Stimulated activated naive B cell treated with anti-CD40 and anti-IgM and Interleukin-4, amounts not matched to agents 10 μg/mL and 1 μg/mL and 100 μg/mL, for 72 hours (primary cell): ENCODE measurements at regions not wholly inside any gene's neighbourhood (a gene's known extent, or its start where the extent isn't known, plus 50 kb on each side); places are given as distances from the start of the nearest gene placed in this dataset.

Experiments used
- ATAC-seq, 2 donors: fragments of 150-1000 bp; cut with Tn5 transposase; replicated peaks; 2 replicates each; pipeline ENCODE4 v1.10.0; 2021; ENCODE audit warnings: moderate library complexity in 1 of 2
- DNase-seq: peaks from one replicate; pipeline ENCODE4 v3.0.0; 2021
- H3K27ac Mint-ChIP-seq: one replicate; pipeline ENCODE4 v1.8.0; 2022; ENCODE audit warnings: mild to moderate bottlenecking, mixed read lengths
- H3K27me3 Mint-ChIP-seq, 2 donors: one replicate each; pipeline ENCODE4 v1.8.0; 2022; ENCODE audit warnings: mixed read lengths in 2 of 2
- H3K36me3 Mint-ChIP-seq, 2 donors: one replicate each; pipeline ENCODE4 v1.8.0; 2022; ENCODE audit warnings: mixed read lengths in 2 of 2, mild to moderate bottlenecking in 1 of 2
- H3K4me1 Mint-ChIP-seq, 2 donors: one replicate each; pipeline ENCODE4 v1.8.0; 2022; ENCODE audit warnings: mixed read lengths in 2 of 2, mild to moderate bottlenecking in 1 of 2
- H3K4me3 Mint-ChIP-seq, 2 donors: one replicate each; pipeline ENCODE4 v1.8.0; 2022; ENCODE audit warnings: mild to moderate bottlenecking in 2 of 2, mixed read lengths in 2 of 2, moderate library complexity in 1 of 2
- H3K9me3 Mint-ChIP-seq, 2 donors: one replicate each; pipeline ENCODE4 v1.8.0; 2022; ENCODE audit warnings: mixed read lengths in 2 of 2, mild to moderate bottlenecking in 1 of 2

- Mint-ChIP-seq H3K27me3 (peaks cover 20 to 27% of the 10 kb centered on the region in 2 donors), H3K4me1 (no peaks in the 10 kb centered on the region), H3K4me3 (no peak overlapping the region), H3K36me3 (no peaks in the 10 kb centered on the region), H3K9me3 (peaks cover 0 to 3% of the 10 kb centered on the region in 2 donors), H3K27ac (no peak overlapping the region)
- DNase-seq (no peak), ATAC-seq (no peak)
Measured at GRCh38 chr13:29684441-29684840, 89.0 kb upstream of the SLC7A1 start.

GRCh38 chr13:29683041-29683440 lies 87.6 kb upstream of the SLC7A1 start:
- no peak overlapping the region for H3K27ac Mint-ChIP-seq
- DNase-seq (no peak), ATAC-seq (no peak)
- no peaks in the 10 kb centered on the region for H3K36me3 Mint-ChIP-seq
- H3K27me3 Mint-ChIP-seq = peaks cover 19 to 23% of the 10 kb centered on the region in 2 donors
- H3K9me3 Mint-ChIP-seq = peaks cover 0 to 3% of the 10 kb centered on the region in 2 donors
- no peak overlapping the region for H3K4me3 Mint-ChIP-seq
- H3K4me1 Mint-ChIP-seq = no peaks in the 10 kb centered on the region

- Mint-ChIP-seq H3K9me3 (peaks cover 0 to 3% of the 10 kb centered on the region in 2 donors), H3K36me3 (no peaks in the 10 kb centered on the region), H3K4me1 (no peaks in the 10 kb centered on the region), H3K27me3 (peaks cover 19 to 24% of the 10 kb centered on the region in 2 donors), H3K27ac (no peak overlapping the region), H3K4me3 (no peak overlapping the region)
- ATAC-seq = no peak
- DNase-seq = no peak
Measured at GRCh38 chr13:29681864-29682263, 86.4 kb upstream of the SLC7A1 start.

- H3K9me3 Mint-ChIP-seq = peaks cover 0 to 3% of the 10 kb centered on the region in 2 donors
- peaks cover 19 to 29% of the 10 kb centered on the region in 2 donors for H3K27me3 Mint-ChIP-seq
- H3K4me3 Mint-ChIP-seq = no peak overlapping the region
- no peaks in the 10 kb centered on the region for H3K36me3 Mint-ChIP-seq
- no peak overlapping the region for H3K27ac Mint-ChIP-seq
- DNase-seq (no peak), ATAC-seq (no peak)
- H3K4me1 Mint-ChIP-seq = no peaks in the 10 kb centered on the region
Measured at GRCh38 chr13:29679396-29680053, 84.0 kb upstream of the SLC7A1 start.

GRCh38 chr13:29677627-29678026 lies 82.1 kb upstream of the SLC7A1 start:
- peaks cover 19 to 29% of the 10 kb centered on the region in 2 donors for H3K27me3 Mint-ChIP-seq
- DNase-seq = no peak

GRCh38 chr13:29676941-29677452 lies 81.5 kb upstream of the SLC7A1 start:
- Mint-ChIP-seq H3K9me3 (peaks cover 0 to 2% of the 10 kb centered on the region in 2 donors), H3K27ac (no peak overlapping the region), H3K27me3 (peaks cover 18 to 28% of the 10 kb centered on the region in 2 donors), H3K4me3 (no peak overlapping the region), H3K4me1 (no peaks in the 10 kb centered on the region), H3K36me3 (no peaks in the 10 kb centered on the region)
- ATAC-seq (no peak), DNase-seq (no peak)

More at GRCh38 chr13:29677627-29678026, 82.1 kb upstream of the SLC7A1 start:
- ATAC-seq = no peak
- Mint-ChIP-seq H3K36me3 (no peaks in the 10 kb centered on the region), H3K4me3 (no peak overlapping the region), H3K9me3 (peaks cover 0 to 2% of the 10 kb centered on the region in 2 donors), H3K27ac (no peak overlapping the region), H3K4me1 (no peaks in the 10 kb centered on the region)

- no peaks in the 10 kb centered on the region for H3K4me1 Mint-ChIP-seq
- no peaks in the 10 kb centered on the region for H3K36me3 Mint-ChIP-seq
- peaks cover 0 to 2% of the 10 kb centered on the region in 2 donors for H3K9me3 Mint-ChIP-seq
- no peak overlapping the region for H3K27ac Mint-ChIP-seq
- no peak overlapping the region for H3K4me3 Mint-ChIP-seq
- ATAC-seq (no peak), DNase-seq (no peak)
- H3K27me3 Mint-ChIP-seq = peaks cover 14 to 24% of the 10 kb centered on the region in 2 donors
Measured at GRCh38 chr13:29676535-29676934, 81.0 kb upstream of the SLC7A1 start.

- Mint-ChIP-seq H3K36me3 (no peaks in the 10 kb centered on the region), H3K9me3 (peaks cover 0 to 2% of the 10 kb centered on the region in 2 donors), H3K4me3 (no peak overlapping the region), H3K27me3 (peaks cover 0 to 21% of the 10 kb centered on the region in 2 donors), H3K27ac (no peak overlapping the region), H3K4me1 (no peaks in the 10 kb centered on the region)
- ATAC-seq (no peak), DNase-seq (no peak)
Measured at GRCh38 chr13:29674532-29674931, 79.0 kb upstream of the SLC7A1 start.

GRCh38 chr13:29664591-29664990 lies 69.1 kb upstream of the SLC7A1 start:
- DNase-seq (no peak), ATAC-seq (peak; percentile 36 to 51)
- peaks cover 0 to 3% of the 10 kb centered on the region in 2 donors for H3K36me3 Mint-ChIP-seq
- no peak overlapping the region for H3K4me3 Mint-ChIP-seq
- H3K27me3 Mint-ChIP-seq = peaks cover 41 to 43% of the 10 kb centered on the region in 2 donors
- H3K9me3 Mint-ChIP-seq = peaks cover 23 to 35% of the 10 kb centered on the region in 2 donors
- H3K27ac Mint-ChIP-seq = no peak overlapping the region
- H3K4me1 Mint-ChIP-seq = peaks cover 0 to 2% of the 10 kb centered on the region in 2 donors

- peaks cover 0 to 3% of the 10 kb centered on the region in 2 donors for H3K4me1 Mint-ChIP-seq
- peaks cover 11 to 16% of the 10 kb centered on the region in 2 donors for H3K9me3 Mint-ChIP-seq
- H3K27me3 Mint-ChIP-seq = peaks cover 0 to 10% of the 10 kb centered on the region in 2 donors
- H3K4me3 Mint-ChIP-seq = no peak overlapping the region
- DNase-seq (no peak), ATAC-seq (no peak)
- H3K27ac Mint-ChIP-seq = no peak overlapping the region
- peaks cover 4% of the 10 kb centered on the region in 2 donors for H3K36me3 Mint-ChIP-seq
Measured at GRCh38 chr13:29654843-29655547, 59.5 kb upstream of the SLC7A1 start.

- no peak overlapping the region for H3K27ac Mint-ChIP-seq
- H3K27me3 Mint-ChIP-seq = peaks cover 0 to 6% of the 10 kb centered on the region in 2 donors
- H3K9me3 Mint-ChIP-seq = peaks cover 5 to 12% of the 10 kb centered on the region in 2 donors
- DNase-seq = no peak
- H3K36me3 Mint-ChIP-seq = peaks cover 4% of the 10 kb centered on the region in 2 donors
- no peak overlapping the region for H3K4me3 Mint-ChIP-seq
- ATAC-seq = no peak
- peaks cover 0 to 3% of the 10 kb centered on the region in 2 donors for H3K4me1 Mint-ChIP-seq
Measured at GRCh38 chr13:29654384-29654783, 58.9 kb upstream of the SLC7A1 start.

- Mint-ChIP-seq H3K27me3 (peaks cover 0 to 8% of the 10 kb centered on the region in 2 donors), H3K9me3 (peaks cover 0 to 5% of the 10 kb centered on the region in 2 donors), H3K36me3 (no peaks in the 10 kb centered on the region), H3K4me1 (no peaks in the 10 kb centered on the region), H3K4me3 (peak overlapping the region in 1 of 2 donors; percentile 9), H3K27ac (no peak overlapping the region)
- ATAC-seq = no peak
- no peak for DNase-seq
Measured at GRCh38 chr13:29648760-29649159, 53.3 kb upstream of the SLC7A1 start.
